Dermis blood vessel endothelial cell (primary cell): ENCODE measurements at regions not wholly inside any gene's neighbourhood (a gene's known extent, or its start where the extent isn't known, plus 50 kb on each side); places are given as distances from the start of the nearest gene placed in this dataset.

ENCODE experiments used
- DNase-seq: peaks from one replicate; pipeline ENCODE4 v3.0.0; 2010

DNA sequence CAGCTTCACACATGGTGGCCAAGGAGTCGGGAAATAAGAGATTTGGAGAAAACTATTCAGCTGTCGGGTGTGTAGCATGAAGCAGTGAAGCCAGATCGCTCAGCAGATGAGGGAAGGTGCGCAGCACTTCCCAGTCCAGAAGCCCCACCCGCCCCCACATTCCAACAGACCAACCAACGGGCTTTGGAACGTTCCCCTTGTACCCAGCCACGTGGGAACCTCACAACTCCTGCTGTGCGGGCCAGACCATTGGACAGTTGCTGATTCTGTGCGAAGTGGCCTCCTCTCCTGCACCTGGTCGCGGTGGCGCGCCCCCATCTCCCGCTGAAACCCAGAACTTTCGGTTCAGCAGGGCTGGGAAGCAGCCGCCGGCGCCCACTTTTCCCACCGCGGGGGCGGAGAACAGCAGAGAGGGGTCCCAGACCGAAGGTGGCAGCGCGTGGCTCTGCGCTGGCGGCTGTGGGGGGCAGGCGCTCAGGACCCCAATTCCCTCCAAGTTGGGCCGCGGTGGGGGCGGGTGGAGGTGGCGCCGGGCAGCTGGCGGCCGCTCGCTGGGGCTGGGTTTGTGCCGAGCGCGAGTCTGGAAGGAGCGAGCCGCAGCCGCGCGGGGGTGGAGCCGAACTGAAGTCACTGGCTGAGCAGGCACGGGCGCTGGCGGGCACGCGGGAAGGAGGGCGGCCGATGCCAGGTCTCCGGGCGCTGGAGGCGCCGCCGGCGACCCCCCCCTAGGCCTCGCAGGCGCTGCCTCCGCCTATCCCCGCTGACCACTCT, 1301.5 kb upstream of the SORCS1 start:
- no peak for DNase-seq

DNA sequence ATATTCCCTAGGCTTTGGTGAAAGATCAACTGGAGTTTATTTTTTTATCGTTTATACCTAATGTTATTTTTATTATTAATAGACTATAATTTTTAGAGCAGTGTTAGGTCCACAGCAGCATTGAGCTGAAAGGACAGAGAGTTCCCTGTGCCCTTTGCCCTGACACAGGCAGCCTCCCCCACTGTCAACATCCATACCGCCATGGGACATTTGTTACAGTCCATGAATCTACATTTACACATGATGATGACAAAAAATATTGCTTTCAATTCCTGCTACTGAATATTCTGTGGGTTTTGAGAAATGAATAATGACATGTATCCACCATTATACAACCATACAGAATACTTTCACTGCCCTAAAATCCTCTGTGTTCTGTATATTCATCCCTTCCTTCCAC, 1297.5 kb upstream of the SORCS1 start:
- no peak for DNase-seq

DNA sequence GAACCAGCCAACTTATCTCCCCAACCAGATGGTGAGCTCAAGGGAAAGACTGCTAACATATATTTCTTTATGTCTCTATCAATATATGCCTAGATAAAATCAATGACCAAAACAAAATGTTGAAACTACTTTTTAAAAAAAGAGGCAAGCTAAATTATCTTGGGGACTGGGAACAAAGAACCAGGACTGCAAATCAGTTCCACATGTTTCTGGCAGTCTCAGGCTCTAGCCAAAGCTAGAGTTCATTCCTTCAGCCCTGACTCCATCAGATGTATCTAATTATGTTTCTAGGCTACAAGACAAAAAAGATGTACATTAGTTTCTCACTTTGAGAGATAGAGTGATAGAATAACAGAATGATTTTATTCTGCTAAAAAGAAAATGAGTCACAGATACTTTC, 1290.3 kb upstream of the SORCS1 start:
- no peak for DNase-seq

DNA sequence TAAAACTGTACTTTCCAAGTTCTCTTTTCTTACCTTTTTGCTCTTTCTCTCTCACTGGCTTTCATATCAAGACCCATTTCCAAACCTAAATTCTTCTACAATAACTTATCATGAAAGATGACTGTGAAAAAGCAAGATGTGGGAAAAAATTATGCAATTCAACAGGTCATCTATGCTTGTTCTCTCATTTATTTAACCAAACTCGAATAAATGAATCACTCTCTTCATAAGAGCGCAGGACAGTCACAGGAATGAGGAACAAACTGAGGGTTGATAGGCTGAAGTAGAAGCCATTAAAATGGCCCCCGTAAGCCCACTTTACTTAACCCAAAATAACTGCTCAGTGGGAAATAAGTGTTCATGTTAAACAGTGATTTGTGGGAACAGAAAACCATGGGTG, 1289.7 kb upstream of the SORCS1 start:
- DNase-seq = no peak

DNA sequence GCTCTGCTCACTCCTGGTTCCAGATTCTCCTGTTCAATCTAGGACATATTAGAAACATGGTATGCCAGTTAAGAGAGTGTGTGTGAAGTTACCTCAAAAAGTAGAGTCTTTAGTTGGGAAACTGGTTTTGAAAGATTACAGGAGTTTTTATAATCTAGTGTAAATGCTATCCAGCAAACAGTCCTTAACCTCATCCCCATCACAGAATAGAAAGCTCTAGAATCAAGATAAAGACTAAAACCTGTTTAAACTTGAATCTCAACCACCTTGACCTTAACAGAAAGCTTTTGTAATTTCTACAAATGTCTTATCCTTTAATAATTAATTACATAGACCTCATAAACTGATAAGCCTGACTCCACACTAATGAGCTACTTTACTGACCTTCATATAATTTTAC, 1288.7 kb upstream of the SORCS1 start:
- no peak for DNase-seq

DNA sequence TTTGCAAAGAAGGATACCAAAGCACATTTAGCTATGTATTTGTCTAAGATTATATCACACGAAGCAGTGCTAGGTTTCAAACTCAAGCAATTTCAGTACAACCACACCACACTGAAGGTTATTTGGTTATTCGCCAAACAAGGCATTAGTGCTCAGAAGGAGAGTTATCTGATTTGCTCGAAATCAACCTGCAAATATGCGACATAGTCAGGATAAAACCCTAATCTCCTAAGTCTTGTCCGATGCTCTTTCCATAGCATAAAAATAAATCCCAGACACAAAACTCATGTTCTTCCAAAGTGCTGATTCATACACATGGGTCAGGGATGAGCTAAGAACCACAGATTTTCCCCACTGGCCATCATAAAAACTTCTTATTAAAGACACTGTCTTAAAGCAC, 1288.0 kb upstream of the SORCS1 start:
- no peak for DNase-seq

DNA sequence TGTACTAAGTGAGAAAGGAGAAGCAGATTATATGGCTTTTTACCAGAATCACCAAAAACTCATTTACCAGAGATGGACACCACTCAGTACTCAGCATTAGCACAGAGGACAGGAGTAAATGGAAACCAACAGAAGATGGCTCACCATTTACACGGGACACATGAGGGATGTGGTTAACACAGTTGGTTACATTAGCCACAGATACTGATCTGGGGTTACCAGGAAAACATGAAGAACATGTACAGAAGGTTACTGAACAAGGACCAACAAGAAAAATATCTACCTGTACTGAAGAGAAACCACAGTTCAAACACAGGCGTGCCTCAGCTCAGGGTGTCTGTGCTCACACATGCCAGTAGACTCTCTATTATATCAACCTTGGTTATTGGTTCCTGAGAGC, 1285.8 kb upstream of the SORCS1 start:
- no peak for DNase-seq

DNA sequence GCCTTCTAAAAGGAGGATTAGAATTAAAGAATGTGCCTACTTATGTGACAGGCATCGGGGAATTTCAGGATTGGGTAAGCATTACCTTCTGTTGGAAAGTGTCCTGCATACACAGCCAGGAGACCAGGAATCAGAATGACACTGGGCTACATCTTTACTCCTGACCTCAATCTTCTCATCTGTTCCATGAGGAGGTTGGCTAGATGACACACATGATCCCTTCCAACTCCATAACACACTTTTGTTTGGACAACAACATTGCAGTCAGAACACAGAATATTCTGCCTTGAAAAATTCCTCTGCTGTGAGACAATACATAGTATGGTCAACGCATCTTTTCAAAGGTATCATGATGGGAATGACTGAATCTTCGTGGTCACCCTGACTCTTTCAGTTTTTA, 1281.2 kb upstream of the SORCS1 start:
- DNase-seq = no peak

DNA sequence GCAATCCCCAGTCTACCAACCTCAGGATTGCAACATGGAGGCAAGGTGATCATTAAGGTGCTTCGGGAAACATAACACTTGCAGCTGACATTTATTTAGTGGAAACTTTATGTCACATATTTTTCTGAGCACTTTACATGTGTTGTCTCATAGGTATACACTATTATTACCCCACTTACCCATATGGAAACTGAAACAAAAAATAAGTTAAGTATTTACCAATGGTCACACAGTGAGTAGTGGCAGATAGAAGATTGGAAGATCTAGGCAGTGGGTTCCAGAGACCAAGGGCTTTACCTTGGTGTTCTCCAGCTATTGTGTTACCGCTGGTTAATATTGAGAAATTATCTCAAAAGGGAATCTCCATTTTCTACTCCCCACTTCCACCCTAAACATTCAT, 1279.1 kb upstream of the SORCS1 start:
- DNase-seq = no peak

DNA sequence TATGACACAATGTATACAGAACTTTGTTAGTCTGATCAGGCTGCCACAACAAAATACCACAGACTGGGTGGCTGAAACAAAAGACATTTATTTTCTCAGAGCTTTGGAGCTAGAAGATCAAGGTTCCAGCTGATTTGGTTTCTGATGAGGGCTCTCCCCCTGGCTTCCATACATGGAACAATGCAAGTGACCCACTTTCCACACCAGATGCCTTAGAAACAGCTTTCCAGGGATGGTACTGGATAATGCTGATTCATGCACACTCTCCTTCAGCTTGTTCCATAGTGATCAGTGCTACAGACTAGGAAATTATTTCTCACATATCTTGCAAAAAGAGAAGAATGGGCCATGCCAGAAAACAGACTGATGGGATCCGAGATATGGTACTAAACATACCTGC, 1274.9 kb upstream of the SORCS1 start:
- no peak for DNase-seq

DNA sequence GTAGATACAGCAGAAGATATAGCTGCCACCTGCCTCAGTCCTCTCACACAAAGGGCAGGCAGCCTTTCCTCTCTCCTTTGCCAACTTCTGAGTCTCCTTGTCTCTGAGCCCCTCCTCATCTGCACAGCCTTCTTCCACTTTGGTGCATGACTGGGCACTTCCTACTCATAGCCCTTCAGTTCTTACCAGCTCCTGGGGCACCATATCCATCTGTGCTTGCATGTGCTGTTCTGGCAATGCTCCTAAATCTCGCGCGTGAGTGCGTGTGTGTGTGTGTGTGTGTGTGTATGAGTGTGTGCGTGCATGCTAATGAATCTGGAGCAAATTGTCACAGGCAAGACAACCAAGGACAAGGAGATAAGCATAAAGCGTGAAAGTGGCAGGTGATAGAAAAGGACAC, 1271.6 kb upstream of the SORCS1 start:
- no peak for DNase-seq

DNA sequence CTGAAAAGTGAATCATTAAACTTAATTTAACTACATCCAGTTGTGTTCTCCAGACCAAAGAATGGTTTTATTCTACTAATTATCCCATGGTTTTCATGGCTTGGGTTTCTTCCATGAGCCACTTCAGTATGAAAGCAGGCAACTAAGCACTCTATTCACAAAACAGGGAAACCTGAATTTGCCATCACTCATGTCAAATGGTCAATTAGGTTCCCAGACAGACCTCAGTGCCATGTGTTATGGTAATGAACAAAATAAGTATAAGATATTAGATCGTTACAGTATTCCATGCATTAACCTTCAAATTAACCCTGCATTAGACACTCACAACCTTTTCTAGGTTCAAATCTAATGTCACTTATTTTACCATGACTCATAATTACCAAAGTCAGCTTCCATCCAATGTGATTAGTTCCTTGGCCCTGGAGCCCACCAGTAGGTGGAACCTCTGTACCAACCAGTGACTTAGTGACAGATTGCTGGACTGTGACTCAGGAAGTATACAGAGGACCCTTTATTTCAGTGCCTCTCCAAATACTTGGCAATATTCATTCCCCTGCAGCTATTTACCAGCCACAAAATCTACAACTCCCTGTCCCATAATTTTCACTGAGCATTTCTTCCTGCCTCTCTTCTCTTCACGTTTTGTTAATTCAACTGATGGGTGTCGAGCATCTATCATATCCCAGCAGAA, 1270.2 kb upstream of the SORCS1 start:
- DNase-seq = no peak

DNA sequence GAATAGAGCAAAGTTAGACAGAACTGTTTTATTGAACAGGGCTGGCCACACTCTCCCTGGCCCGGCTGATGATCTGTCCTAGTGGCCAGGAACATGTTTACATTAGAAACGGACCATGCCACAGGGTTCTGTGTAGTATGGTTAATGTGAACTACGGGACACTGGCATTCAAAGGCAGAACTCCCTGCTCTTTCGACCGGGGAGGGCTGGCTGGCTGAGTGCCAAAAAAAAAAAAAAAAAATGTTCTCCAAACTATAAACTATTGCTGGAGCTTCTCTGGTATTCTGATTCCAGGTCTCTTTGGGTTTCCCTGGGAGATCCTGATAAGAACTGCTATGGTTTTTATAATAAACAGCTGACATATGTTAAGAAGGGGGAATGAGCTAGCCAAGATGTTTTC, 1262.6 kb upstream of the SORCS1 start:
- DNase-seq = no peak

DNA sequence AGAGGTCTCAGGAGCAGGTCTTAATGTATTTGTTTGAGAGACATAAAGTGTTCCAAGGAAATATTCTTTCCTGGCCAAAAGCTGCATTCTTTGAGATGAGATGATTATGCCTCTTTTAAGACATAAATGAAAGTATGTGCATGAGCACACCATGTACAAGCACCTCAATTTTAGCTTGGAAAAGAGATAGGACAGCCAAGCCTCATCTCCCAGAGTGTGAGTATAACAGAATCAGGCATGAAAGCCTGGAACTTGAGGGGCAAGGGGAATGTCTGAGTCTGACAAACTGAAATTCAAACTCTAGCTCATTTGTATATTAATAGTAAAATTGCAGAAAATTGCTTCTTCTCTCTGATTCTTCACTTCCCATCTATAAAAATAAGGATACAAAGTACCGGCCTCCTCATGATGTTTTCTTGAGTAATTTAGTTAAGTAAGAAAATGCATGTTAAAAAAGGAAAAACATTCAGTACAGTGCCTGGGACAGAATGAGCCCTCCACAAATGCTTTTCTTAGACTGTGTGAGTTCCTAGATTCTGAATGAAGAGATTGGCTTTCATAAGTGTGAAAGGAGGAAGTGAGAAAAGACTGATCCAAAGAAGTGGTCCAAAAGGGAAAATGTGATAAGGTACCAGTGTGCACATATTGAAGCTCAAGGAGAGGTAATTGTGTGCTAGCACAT, 1260.9 kb upstream of the SORCS1 start:
- DNase-seq = no peak

DNA sequence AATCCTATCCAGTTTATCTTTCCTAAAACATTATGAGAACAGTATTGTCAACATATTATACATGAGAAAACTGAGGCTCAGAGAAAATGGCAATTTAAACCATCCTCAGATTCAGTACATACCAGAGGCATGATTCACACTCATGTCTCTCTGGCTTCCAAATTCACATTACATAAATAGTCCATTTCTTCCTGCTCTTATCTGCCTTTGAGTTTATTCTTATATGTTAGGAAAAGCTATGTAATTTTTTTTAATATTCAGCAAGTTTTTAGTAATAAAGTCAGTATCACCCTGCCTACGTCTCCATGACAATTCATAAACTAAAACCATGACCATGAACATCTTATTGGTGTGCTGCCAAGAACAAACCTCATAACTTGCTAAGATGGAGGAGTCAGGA, 1260.2 kb upstream of the SORCS1 start:
- DNase-seq = no peak

DNA sequence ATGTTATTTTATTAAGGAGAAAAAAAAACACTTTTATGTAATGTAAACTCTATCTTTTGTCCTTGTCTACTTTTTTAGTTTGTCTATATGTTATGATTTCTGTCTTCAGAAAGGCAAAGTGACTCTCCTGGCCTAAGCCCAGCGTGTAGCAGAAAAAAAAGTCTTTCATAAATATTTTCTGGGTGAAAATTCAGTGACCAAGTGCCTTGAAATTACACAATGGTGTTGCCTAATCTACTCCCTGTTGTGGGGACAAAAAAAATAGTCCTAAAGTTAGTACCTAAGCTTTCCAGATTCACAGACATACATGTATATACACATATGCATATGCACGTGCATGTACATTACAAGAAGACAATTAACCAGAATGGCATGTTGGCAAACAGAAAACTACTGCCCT, 1257.8 kb upstream of the SORCS1 start:
- no peak for DNase-seq

DNA sequence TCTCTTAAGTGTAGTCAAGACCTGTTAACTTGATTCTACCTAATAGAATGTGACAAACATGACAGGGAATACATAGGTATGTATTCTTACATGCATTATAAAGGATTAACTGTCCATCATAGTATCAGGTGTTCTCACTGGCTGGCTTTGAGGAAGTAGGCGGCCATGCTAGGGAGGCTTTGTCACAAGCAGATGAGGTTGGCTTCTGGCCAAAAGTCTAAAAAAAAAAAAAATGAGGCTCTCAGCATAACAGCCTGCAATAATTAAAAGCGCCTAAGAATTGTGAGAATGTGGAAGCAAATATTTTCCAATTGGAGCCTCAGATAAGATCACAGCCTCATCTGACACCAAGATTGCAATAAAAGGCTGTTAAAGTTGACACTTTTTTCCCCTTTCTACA, 1256.8 kb upstream of the SORCS1 start:
- no peak for DNase-seq

DNA sequence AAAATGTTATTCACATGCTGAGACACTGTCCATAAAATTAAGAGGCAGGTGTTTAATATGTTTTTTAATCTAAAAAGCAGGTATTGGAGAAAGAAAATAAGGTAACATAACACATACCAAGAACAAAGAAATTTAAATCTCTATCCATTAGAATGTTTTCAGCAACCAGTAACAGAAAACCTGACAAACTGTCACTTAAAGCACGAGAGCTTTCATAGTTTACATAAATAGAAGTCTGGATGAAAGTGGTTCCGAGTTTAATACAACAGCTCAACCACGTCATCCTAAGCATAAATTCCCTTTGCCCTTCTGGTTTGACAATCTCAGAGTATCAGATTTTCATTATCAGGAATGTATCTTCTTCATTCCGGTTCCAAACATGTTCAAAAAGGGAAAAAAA, 1249.4 kb upstream of the SORCS1 start:
- DNase-seq = no peak

DNA sequence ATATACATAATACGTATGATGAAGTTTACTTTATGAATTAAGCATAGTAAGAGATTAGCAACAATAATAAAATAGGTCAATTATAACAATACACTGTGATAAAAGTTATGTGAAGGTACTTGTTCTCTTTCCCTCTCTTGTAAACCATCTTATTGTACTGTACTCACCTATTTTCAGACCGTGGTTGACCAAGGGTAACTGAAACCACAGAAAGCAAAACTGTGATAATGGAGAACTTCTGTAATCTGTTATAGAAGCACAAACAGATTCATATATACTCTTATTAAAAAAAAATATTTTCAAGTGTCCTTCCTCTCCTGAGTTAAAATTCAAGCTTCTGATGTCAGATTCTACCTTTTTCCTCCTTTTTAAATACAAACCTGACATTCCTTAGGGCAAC, 1247.8 kb upstream of the SORCS1 start:
- DNase-seq = no peak

DNA sequence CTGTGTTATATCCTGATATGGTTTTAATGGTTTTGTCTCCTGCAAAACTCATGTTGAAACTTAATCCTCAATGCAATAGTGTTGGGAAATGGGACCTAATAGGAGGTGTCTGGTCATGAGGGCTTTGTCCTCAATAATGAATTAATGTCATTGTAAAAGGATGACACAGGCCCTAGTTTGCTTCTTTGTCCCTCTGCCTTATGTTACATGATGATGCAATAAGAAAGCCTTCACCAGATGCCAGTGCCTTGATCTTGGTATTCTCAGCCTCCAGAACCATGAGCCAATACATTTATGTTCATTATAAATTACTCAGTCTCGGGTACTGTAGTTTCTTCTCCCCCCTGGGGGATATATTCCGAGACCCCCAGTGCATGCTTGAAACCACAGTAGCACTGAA, 1247.4 kb upstream of the SORCS1 start:
- DNase-seq = no peak

DNA sequence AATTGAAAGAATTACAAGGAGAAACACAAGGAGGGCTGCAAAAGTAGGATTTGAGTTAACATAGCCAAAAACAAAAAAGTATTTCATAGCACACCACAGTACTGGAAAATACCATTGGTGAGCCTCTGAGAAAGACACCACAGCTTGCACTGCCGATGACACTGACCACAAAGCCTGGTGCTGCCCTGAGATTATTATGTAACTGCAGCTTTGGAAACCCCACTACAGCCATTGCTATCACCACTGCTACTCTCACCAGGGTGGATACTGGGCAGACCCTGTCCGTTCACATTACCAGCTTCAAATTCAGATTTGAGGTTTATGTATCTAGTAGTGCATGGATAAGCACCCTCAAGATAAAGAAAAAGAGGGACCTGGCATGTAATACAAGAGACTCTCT, 1246.7 kb upstream of the SORCS1 start:
- no peak for DNase-seq

DNA sequence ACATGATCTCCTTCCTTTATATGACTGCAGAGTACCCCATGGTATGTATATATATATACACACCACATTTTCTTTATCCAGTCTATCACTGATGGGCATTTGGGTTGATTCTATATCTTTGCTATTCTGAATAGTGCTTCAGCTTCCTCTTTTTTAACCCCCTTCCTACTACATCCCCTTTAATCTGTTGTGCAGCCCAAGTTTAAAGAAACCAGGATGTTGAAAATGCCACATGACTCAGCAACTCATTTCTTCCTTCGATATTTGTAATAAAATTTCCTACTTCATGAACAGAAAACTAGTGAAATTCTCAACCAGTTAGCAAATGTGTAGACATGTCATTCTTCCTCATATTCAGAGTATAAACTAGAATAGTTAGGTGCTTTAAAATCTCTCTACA, 1245.7 kb upstream of the SORCS1 start:
- no peak for DNase-seq

DNA sequence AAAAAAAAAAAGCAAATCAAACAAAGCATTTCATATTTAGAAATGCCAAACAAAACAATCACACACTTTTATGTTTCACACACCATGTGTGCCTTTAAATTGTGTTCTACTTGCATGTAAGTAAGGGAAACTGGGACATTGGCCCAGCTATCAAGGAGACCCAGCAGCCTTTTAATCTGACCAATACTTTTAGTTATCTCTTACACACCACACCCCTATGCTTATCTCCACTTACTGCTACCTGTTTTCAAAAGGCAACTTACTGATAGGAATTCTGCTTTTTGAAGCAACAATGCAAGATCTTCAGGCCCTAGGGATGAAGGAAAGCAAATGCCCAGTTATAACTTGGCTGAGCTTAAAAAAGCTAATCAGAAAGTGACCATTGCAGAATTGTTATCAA, 1244.8 kb upstream of the SORCS1 start:
- DNase-seq = no peak

DNA sequence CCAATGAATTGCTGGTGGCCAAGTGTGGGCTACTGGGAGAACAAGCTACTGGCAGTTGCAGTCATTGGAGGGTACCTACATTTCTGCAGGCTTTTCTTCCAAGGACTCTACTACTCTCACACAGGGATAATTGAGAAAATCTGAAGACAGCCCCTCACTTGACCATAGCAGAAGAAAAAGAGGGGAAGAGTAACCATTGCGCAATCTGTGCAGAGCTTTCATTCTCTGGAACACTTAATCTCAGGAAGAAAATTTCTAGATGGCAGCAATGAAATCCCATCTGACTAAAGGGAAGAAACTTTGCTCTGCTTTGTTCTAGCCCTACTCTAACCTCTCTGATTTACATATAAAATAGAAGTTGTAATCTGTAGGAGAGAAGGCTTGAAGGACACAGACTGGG, 1239.6 kb upstream of the SORCS1 start:
- no peak for DNase-seq
